K562 (cell line): ENCODE measurements at regions not wholly inside any gene's neighbourhood (a gene's known extent, or its start where the extent isn't known, plus 50 kb on each side); places are given as distances from the start of the nearest gene placed in this dataset.

Experiments used
- BHLHE40 ChIP-seq: IDR thresholded peaks from 2 replicates; pipeline ENCODE4 v1.6.1; 2011; ENCODE audit warnings: low read length, improper control_type of control experiment
- CHD2 ChIP-seq: IDR thresholded peaks from 2 replicates; pipeline ENCODE4 v1.6.1; 2011; ENCODE audit warnings: low read depth, low read length
- CLOCK ChIP-seq: fragments of 250-450 bp; sonication (Bioruptor Pico); IDR thresholded peaks from 2 replicates; pipeline ENCODE4 v1.4.0; 2020; ENCODE audit warnings: mild to moderate bottlenecking, moderate library complexity, borderline replicate concordance
- EP400 ChIP-seq: fragments of 450-650 bp; IDR thresholded peaks from 2 replicates; pipeline ENCODE4 v1.6.1; 2017; ENCODE audit warnings: antibody characterized with exemption, mild to moderate bottlenecking, moderate library complexity
- FOXP1 ChIP-seq: sonication (generic); formaldehyde crosslinking; IDR thresholded peaks from 2 replicates; pipeline ENCODE4 v1.8.0; 2022; ENCODE audit warnings: mild to moderate bottlenecking, missing genetic modification reagents
- MAFK ChIP-seq: IDR thresholded peaks from 2 replicates; pipeline ENCODE4 v1.6.1; 2011; ENCODE audit warnings: low read length, improper control_type of control experiment
- NFATC3 ChIP-seq: fragments of 450-650 bp; IDR thresholded peaks from 2 replicates; pipeline ENCODE4 v1.6.1; 2017; ENCODE audit warnings: mild to moderate bottlenecking
- NR0B1 ChIP-seq: fragments of 450-650 bp; IDR thresholded peaks from one replicate; pipeline ENCODE4 v1.6.1; 2018; ENCODE audit warnings: mild to moderate bottlenecking, moderate library complexity; ENCODE audit not compliant: partially characterized antibody
- PTBP1 ChIP-seq: fragments of 200-400 bp; formaldehyde crosslinking; IDR thresholded peaks from 2 replicates; pipeline ENCODE4 v1.6.1; 2017; ENCODE audit warnings: low read depth, low read length
- RAD21 ChIP-seq, 2 experiments: fragments of 250-450 bp in 1 of 2; fragments of 450-650 bp in 1 of 2; sonication (Bioruptor Pico) in 1 of 2; formaldehyde crosslinking in 1 of 2; IDR thresholded peaks in 1 of 2; conservative IDR thresholded peaks in 1 of 2; 2 replicates each; pipeline versions ENCODE4 v1.4.0 to v1.8.0; 2020 to 2022; ENCODE audit warnings: mild to moderate bottlenecking in 2 of 2, moderate library complexity in 1 of 2
- RBFOX2 ChIP-seq: fragments of 200-400 bp; formaldehyde crosslinking; IDR thresholded peaks from 2 replicates; pipeline ENCODE4 v1.6.1; 2017; ENCODE audit warnings: low read depth, mild to moderate bottlenecking, low read length, moderate library complexity
- RHOXF2B ChIP-seq: fragments of 250-450 bp; sonication (Bioruptor Pico); conservative IDR thresholded peaks from 2 replicates; pipeline ENCODE4 v1.5.1; 2021
- SIRT6 ChIP-seq: IDR thresholded peaks from one replicate; pipeline ENCODE4 v1.6.1; 2012; ENCODE audit warnings: low read depth, mild to moderate bottlenecking, control low read depth, inconsistent platforms, low read length, moderate library complexity
- SRSF3 ChIP-seq: fragments of 200-400 bp; formaldehyde crosslinking; IDR thresholded peaks from 2 replicates; pipeline ENCODE4 v1.6.1; 2016; ENCODE audit warnings: mild to moderate bottlenecking, low read length, moderate library complexity; ENCODE audit not compliant: insufficient read depth
- YY1 ChIP-seq, 3 experiments: IDR thresholded peaks; 2 replicates each; pipeline ENCODE4 v1.6.1; 2011; ENCODE audit warnings: low read length in 2 of 3, mild to moderate bottlenecking in 2 of 3, moderate library complexity in 2 of 3, borderline replicate concordance in 1 of 3, control low read depth in 1 of 3, low read depth in 1 of 3; ENCODE audit not compliant: insufficient read depth in 3 of 3, insufficient replicate concordance in 2 of 3, control insufficient read depth in 1 of 3, insufficient read length in 1 of 3; ENCODE audit errors: extremely low read depth in 1 of 3
- ZBTB33 ChIP-seq: sonication (generic); formaldehyde crosslinking; IDR thresholded peaks from 2 replicates; pipeline ENCODE4 v1.8.1; 2023; ENCODE audit warnings: mild to moderate bottlenecking, missing genetic modification reagents
- ZNF124 ChIP-seq: sonication (generic); formaldehyde crosslinking; IDR thresholded peaks from 2 replicates; pipeline ENCODE4 v1.8.1; 2022; ENCODE audit warnings: missing genetic modification reagents
- ZNF146 ChIP-seq: IDR thresholded peaks from one replicate; pipeline ENCODE4 v1.6.1; 2018; ENCODE audit warnings: missing compliant biosample characterization; ENCODE audit not compliant: unreplicated experiment
- ZNF551 ChIP-seq: fragments of 250-450 bp; sonication (Bioruptor Pico); IDR thresholded peaks from 2 replicates; pipeline ENCODE4 v1.5.0; 2021; ENCODE audit warnings: mild to moderate bottlenecking, moderate library complexity
- TF ChIP-seq, protein P1 (sequence below): fragments of 450-650 bp; IDR thresholded peaks from 2 replicates; pipeline ENCODE4 v1.6.1; 2014; ENCODE audit warnings: low read depth, mild to moderate bottlenecking, moderate library complexity, borderline replicate concordance

DNA sequence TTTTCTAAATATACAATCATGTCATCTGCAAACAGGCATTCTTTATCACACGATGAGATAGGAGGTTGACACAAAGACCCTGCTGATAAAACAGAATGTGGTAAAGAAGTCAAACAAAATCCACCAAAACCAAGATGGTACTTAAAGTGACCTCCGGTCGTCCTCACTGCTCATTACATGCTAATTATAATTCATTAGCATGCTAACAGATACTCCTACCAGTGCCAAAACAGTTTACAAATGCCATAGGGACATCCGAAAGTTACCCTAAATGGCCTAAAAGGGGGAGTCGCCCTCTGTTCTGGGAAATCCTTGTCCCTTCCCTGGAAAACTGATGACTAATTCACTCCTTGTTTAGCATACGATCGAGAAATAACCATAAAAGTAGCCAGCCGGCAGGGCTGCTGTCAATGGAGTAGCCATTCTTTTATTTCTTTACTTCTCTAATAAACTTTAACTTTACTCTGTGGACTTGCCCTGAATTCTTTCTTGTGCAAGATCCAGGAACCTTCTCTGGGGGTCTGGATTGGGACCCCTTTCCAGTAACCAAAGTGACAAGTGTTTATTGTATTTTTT, 126.6 kb downstream of the CCDC71L start (continued):
- TF ChIP-seq CLOCK (CRISPR knock-in tag) (no peak), CHD2 (no peak), FOXP1 (CRISPR knock-in tag) (no peak), RBFOX2 (no peak), BHLHE40 (no peak), RAD21 (CRISPR knock-in tag; conservative IDR thresholded peaks at IDR 0.05 in 1 of 2, IDR thresholded peaks at IDR 0.05 in 1 of 2) (no peak), ZBTB33 (CRISPR knock-in tag) (no peak), NR0B1 (no peak), PTBP1 (no peak), ZNF124 (CRISPR knock-in tag) (no peak), SRSF3 (no peak), ZNF146 (CRISPR knock-in tag) (no peak), MAFK (no peak), ZNF551 (no peak), EP400 (peak; percentile 41; the same call in 1 of the 2 replicates), NFATC3 (0 out of 2 replicates have a peak, but pooled peaks have one; percentile 16), RHOXF2B (CRISPR knock-in tag) (no peak), SIRT6 (no peak), YY1 (IDR thresholded peaks at IDR 0.05; ENCODE audit: borderline replicate concordance in 1 of 3, control insufficient read depth in 1 of 3, extremely low read depth in 1 of 3, insufficient read depth in 3 of 3, insufficient read length in 1 of 3, insufficient replicate concordance in 2 of 3, low read depth in 1 of 3, low read length in 2 of 3) (no peak)
- TF ChIP-seq, protein P1, sequence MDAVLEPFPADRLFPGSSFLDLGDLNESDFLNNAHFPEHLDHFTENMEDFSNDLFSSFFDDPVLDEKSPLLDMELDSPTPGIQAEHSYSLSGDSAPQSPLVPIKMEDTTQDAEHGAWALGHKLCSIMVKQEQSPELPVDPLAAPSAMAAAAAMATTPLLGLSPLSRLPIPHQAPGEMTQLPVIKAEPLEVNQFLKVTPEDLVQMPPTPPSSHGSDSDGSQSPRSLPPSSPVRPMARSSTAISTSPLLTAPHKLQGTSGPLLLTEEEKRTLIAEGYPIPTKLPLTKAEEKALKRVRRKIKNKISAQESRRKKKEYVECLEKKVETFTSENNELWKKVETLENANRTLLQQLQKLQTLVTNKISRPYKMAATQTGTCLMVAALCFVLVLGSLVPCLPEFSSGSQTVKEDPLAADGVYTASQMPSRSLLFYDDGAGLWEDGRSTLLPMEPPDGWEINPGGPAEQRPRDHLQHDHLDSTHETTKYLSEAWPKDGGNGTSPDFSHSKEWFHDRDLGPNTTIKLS = no peak
